Fibroblast of lung (primary cell): ENCODE measurements at regions not wholly inside any gene's neighbourhood (a gene's known extent, or its start where the extent isn't known, plus 50 kb on each side); places are given as distances from the start of the nearest gene placed in this dataset.

ENCODE experiments used
- DNase-seq, 2 donors: peaks; one replicate each; pipeline versions ENCODE4 v3.0.0 to v3.0.0-alpha.2; 2010; ENCODE audit warnings: low read depth in 2 of 2
- H2AFZ ChIP-seq: 2 replicates; pipeline ENCODE4 v1.5.1; 2012; ENCODE audit warnings: low read length, control low read depth, inconsistent platforms
- H3K27ac ChIP-seq: 2 replicates; pipeline ENCODE4 v1.5.1; 2011; ENCODE audit warnings: low read length, control low read depth; ENCODE audit not compliant: insufficient read depth
- H3K27me3 ChIP-seq: 2 replicates; pipeline ENCODE4 v1.5.1; 2011; ENCODE audit warnings: mild to moderate bottlenecking, low read length; ENCODE audit not compliant: control insufficient read depth, insufficient read depth
- H3K36me3 ChIP-seq: 2 replicates; pipeline ENCODE4 v1.5.1; 2011; ENCODE audit warnings: low read length; ENCODE audit not compliant: control insufficient read depth, insufficient read depth
- H3K4me1 ChIP-seq: 2 replicates; pipeline ENCODE4 v1.5.1; 2011; ENCODE audit warnings: low read length; ENCODE audit not compliant: control insufficient read depth, insufficient read depth; ENCODE audit errors: extremely low read depth
- H3K4me2 ChIP-seq: 2 replicates; pipeline ENCODE4 v1.5.1; 2011; ENCODE audit warnings: low read length, control low read depth; ENCODE audit not compliant: insufficient read depth; ENCODE audit errors: extremely low read depth
- H3K4me3 ChIP-seq, 4 experiments: fragments of 200-600 bp in 1 of 4; sonication (generic) in 1 of 4; replicated peaks in 1 of 4; 2 replicates each; pipeline ENCODE4 v1.5.1; 2011 to 2016; ENCODE audit warnings: low read length in 4 of 4, low read depth in 3 of 4, mild to moderate bottlenecking in 3 of 4, control low read depth in 2 of 4, inconsistent platforms in 1 of 4, mixed read lengths in 1 of 4; ENCODE audit not compliant: insufficient read depth in 1 of 4; ENCODE audit errors: control extremely low read depth in 1 of 4
- H3K79me2 ChIP-seq: 2 replicates; pipeline ENCODE4 v1.5.1; 2012; ENCODE audit warnings: mild to moderate bottlenecking, low read length, inconsistent platforms; ENCODE audit not compliant: control insufficient read depth, insufficient read depth
- H3K9ac ChIP-seq: 2 replicates; pipeline ENCODE4 v1.5.1; 2011; ENCODE audit warnings: mild to moderate bottlenecking, low read length, control low read depth; ENCODE audit not compliant: insufficient read depth
- H3K9me3 ChIP-seq: 2 replicates; pipeline ENCODE4 v1.5.1; 2012; ENCODE audit warnings: low read depth, low read length; ENCODE audit not compliant: control insufficient read depth, insufficient read depth
- H4K20me1 ChIP-seq: 2 replicates; pipeline ENCODE4 v1.5.1; 2011; ENCODE audit warnings: low read length; ENCODE audit not compliant: control insufficient read depth, insufficient read depth; ENCODE audit errors: extremely low read depth
- EZH2 ChIP-seq: IDR thresholded peaks from 2 replicates; pipeline ENCODE4 v1.5.1; 2012; ENCODE audit warnings: low read length, control low read depth, mild to moderate bottlenecking; ENCODE audit errors: missing control alignments
- TF ChIP-seq, protein P1 (sequence below), 2 donors: IDR thresholded peaks in 1 of 2; conservative IDR thresholded peaks in 1 of 2; 1 replicate in 1 of 2; 2 replicates in 1 of 2; pipeline ENCODE4 v1.5.1; 2011 to 2012; ENCODE audit warnings: low read length in 2 of 2, control low read depth in 1 of 2, inconsistent platforms in 1 of 2, low read depth in 1 of 2, mild to moderate bottlenecking in 1 of 2

DNA sequence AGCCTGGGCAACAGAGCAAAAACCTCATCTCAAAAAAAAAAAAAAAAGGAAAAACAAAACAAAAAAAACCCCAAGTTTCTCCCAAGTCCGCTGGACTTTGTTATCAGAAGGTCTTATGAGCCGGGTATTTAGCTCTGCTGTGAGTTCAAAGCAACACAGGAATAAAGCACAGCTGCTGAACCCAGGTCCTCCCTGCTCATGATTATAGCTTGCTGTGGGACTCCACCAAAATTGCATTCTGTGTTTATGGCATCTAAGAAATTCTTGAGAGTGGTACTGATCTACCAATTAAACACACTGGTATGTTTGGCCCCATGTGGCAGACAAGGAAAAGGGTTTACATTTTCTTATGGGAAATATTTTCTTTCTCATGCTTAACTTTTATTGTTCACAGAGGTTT, 93.6 kb upstream of the NEDD9 start:
- Histone ChIP-seq H3K9me3 (no peaks in the 10 kb centered on the region), H3K4me3 (no peak overlapping the region), H2AFZ (no peak overlapping the region), H3K9ac (no peak overlapping the region), H3K4me1 (peaks cover 3% of the 10 kb centered on the region), H3K27me3 (no peaks in the 10 kb centered on the region), H3K4me2 (no peak overlapping the region), H3K36me3 (no peaks in the 10 kb centered on the region), H3K79me2 (no peaks in the 10 kb centered on the region), H4K20me1 (no peaks in the 10 kb centered on the region), H3K27ac (no peak overlapping the region)
- DNase-seq = no peak
- TF ChIP-seq, protein P1, sequence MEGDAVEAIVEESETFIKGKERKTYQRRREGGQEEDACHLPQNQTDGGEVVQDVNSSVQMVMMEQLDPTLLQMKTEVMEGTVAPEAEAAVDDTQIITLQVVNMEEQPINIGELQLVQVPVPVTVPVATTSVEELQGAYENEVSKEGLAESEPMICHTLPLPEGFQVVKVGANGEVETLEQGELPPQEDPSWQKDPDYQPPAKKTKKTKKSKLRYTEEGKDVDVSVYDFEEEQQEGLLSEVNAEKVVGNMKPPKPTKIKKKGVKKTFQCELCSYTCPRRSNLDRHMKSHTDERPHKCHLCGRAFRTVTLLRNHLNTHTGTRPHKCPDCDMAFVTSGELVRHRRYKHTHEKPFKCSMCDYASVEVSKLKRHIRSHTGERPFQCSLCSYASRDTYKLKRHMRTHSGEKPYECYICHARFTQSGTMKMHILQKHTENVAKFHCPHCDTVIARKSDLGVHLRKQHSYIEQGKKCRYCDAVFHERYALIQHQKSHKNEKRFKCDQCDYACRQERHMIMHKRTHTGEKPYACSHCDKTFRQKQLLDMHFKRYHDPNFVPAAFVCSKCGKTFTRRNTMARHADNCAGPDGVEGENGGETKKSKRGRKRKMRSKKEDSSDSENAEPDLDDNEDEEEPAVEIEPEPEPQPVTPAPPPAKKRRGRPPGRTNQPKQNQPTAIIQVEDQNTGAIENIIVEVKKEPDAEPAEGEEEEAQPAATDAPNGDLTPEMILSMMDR (conservative IDR thresholded peaks at IDR 0.05 in 1 of 2, IDR thresholded peaks at IDR 0.05 in 1 of 2; ENCODE audit: low read depth in 1 of 2, low read length in 2 of 2) = no peak
- TF ChIP-seq EZH2 = no peak

DNA sequence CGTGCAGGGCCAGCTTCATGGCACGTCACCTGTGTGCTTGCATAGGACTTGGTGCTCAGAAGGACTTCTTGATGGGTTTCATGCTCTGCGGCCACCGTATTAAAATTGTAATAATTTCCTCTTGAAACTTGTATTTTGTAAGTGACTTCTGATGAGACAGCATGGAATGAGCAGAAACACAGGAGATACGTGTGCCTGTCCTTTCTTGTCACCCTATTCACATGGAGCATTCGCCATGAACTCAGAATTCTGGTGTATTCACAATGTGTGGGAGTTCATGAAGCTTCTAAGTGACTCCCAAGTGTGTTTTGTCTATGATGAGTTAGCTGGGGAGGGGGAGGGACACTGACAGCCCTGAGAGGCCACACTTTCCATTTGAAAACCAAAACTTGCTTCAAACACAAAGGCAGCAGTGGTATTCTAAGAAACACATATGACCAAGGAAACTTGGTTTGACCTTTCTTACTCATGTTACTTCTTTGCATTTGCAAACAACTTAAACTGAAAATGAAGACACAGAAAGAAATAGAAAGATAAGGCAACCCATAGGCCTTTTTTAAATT, 92.1 kb upstream of the NEDD9 start:
- Histone ChIP-seq H4K20me1 (no peaks in the 10 kb centered on the region), H3K36me3 (no peaks in the 10 kb centered on the region), H3K4me3 (no peak overlapping the region), H2AFZ (no peak overlapping the region), H3K4me2 (no peak overlapping the region), H3K27ac (no peak overlapping the region), H3K9me3 (no peaks in the 10 kb centered on the region), H3K9ac (no peak overlapping the region), H3K79me2 (no peaks in the 10 kb centered on the region), H3K27me3 (no peaks in the 10 kb centered on the region), H3K4me1 (peaks cover 3% of the 10 kb centered on the region)
- no peak for DNase-seq
- TF ChIP-seq EZH2 = no peak
- TF ChIP-seq, protein P1 (conservative IDR thresholded peaks at IDR 0.05 in 1 of 2, IDR thresholded peaks at IDR 0.05 in 1 of 2; ENCODE audit: low read depth in 1 of 2, low read length in 2 of 2) = no peak

DNA sequence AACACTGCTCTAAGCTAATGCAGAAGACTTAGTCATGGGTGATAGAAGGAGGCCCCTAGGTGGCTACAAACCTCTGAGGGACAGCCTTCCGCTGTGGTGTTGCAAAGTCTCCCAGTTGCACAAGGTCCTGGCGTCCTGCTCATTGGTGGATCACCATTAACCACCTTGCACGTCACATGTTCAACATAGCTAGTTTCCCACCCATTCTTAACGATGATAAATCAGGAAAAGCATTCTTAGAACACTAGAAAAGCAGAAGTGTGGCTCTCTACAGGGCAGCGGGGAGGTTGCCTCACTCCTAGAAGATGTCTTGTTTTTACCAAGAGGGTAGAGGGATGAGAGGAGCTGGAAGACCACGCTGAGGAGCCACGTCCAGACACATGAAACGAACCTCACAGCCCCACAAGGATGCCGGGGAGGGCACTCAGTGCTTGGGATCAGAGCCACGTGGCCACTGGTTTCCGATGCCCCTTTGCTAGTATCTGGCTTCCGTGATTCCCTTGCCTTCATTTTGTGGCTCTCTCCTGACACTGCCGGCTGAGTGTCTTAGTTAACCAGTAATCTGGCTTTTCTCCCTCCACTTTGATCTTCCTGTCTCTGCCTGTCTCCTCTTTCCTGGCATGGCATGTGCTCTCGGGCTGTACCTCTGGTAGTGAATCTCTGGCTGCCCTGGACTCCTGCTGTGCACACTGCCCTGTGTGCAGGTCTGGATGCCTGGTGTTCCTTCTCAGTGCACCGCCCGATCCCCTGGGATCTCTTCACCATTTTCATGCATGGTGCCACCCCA, 91.4 kb upstream of the NEDD9 start:
- Histone ChIP-seq H3K4me3 (no peak overlapping the region), H3K36me3 (no peaks in the 10 kb centered on the region), H2AFZ (no peak overlapping the region), H4K20me1 (no peaks in the 10 kb centered on the region), H3K27me3 (no peaks in the 10 kb centered on the region), H3K9me3 (no peaks in the 10 kb centered on the region), H3K27ac (no peak overlapping the region), H3K4me2 (no peak overlapping the region), H3K79me2 (no peaks in the 10 kb centered on the region), H3K4me1 (peaks cover 7% of the 10 kb centered on the region), H3K9ac (no peak overlapping the region)
- DNase-seq = no peak
- TF ChIP-seq, protein P1 (conservative IDR thresholded peaks at IDR 0.05 in 1 of 2, IDR thresholded peaks at IDR 0.05 in 1 of 2; ENCODE audit: low read depth in 1 of 2, low read length in 2 of 2) = no peak
- TF ChIP-seq EZH2 = no peak
